HG03175 (cell line): ENCODE measurements at regions not wholly inside any gene's neighbourhood (a gene's known extent, or its start where the extent isn't known, plus 50 kb on each side); places are given as distances from the start of the nearest gene placed in this dataset.
"Not testable (repeated sequence)": the region's sequence is repeated elsewhere in the genome, so short reads cannot be mapped to it uniquely, and the experiment has no call there.

ENCODE experiments used
- ATAC-seq: cut with Tn5 transposase; IDR thresholded peaks from one replicate; pipeline ENCODE4 v1.9.1; 2021; ENCODE audit warnings: mild to moderate bottlenecking, moderate library complexity; ENCODE audit not compliant: unreplicated experiment

DNA sequence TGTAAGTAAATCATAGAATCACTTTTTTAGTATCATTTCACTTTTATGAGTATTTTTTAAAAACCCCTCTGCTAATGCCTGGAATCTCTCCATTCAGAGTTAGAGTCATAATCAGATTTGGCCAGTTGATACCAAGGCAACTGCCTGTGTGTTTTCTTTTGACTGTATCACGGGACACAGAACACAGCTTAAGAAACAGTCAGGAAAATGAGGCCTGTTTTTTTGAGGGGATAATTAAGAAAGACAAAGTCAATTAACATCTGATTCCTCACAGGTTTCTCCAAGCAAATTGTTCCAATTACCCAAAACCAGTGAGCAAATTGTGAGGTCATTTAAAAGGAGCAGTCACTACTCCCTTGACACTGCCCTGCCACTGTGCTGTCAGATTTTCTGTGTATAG, 944.5 kb upstream of the SOX9 start:
- ATAC-seq: no peak

DNA sequence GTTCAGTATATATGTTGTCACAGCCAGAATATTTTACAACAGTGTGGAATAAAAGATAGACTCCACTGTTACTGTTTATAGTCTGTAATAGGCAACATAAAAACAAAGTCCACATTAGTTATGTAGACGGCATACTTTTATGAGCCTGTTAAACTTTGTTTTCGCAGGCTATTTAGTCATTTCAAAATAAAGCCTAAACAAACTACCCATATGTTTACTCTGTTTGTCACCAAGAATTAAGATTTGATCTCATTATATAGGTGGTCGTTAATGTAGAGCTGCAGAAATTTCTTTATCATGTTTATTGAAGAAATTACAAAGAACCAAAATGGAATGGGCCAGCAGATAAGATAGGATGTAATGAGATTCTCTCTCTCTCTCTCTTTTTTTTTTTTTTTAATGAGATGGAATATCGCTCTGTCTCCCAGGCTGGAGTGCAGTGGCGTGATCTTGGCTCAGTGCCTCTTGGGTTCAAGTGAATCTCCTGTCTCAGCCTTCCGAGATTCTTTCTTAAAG, 943.8 kb upstream of the SOX9 start:
- no peak for ATAC-seq

DNA sequence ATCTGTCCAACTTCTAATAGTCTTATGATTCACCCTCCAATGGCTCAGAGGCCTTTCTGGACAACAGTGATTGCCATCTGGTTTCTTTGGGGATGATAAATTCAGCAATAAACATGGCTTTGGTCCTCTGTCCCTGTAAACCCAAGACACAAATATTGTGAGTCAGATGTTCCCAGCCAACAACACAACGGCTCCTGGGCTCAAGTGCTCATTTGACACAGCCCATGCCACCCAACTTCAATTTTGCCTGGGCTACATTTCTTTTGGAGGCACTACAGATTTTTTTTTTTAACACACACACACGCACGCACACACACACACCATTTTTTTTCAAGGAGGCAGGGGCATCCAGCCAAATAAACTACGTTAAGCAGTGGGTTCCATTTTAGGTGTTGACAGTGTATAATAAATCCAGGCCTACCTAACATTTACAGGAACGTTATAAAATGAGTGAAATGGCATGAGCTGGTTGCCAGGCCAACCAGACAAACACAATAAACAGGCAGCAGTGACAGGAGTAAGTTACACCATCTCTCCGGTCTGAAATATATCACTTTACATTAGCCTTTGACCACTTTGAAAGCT, 939.9 kb upstream of the SOX9 start:
- no peak for ATAC-seq

DNA sequence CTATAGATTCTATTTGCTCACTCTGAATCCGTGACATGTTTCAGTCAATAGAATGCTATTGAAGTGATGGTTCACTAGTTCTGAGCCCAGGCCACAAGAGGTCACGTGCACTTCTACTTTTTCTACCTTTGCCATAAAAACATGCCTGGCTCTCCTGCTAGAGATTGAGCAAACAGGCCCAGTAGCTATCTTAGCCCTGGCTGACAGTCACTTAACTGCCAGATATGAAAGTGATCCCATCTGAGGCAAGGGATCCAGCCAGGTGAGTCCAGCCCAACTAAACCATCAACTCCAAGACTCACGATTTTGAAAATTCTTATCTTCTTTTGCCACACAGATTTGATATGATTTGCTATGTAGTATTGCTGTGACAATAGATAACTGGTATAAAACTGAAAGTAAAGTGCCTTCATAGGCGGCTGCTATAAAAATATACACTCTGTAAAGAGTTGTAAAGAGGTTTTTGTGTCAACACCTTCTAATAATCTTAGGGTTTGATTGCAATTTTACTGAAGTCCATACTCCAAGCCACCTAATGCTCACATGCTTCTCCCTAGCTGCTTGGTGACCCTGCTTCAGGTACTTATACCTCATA, 937.7 kb upstream of the SOX9 start:
- no peak for ATAC-seq

DNA sequence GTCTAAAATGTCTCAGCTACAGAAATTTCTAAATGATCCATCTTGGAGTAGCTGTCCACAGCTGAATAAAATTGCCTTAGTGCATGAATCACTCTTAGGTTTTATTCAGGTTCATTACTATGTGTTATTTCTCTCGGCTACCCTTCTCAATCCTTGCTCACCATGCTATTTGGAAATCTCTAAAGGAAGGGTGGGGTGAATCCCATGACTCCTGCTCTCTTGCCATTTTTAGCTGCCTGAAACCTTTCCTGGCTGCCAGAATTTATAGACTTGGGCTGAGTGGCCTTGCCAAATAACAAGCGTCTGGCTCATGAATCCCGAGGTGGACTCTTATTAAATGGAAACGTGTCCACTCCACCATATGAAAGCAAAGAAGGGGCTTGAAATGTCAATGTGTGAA, 936.1 kb upstream of the SOX9 start:
- ATAC-seq: no peak

DNA sequence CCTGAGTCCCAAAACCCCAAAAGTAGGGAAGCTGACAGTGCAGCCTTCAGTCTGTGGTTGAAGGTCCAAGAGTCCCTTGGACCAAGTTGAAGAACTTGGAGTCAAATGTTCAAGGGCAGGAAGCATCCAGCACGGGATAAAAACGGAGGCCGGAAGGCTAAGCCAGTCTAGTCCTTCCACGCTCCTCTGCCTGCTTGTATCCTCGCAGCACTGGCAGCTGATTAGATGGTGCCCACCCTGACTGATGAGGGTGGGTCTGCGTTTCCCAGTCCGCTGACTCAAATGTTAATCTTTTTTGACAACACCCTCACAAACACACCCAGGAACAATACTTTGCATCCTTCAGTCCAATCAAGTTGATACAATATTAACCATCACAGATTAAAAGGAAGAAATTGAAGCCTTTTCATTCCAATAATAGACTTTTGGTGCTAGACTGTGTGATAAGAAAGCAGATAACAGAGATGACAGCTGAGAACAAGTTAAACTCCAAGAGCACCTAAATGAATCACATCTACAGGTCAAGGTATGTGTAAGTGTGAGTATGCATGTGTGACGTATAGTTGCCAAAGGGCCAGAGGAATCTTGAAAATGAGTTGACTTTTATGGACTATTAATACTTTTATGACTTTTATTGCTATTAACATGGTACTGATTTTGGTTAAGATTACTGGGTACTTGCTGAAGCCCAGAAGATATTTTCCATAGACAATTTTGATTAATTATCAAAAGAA, 933.5 kb upstream of the SOX9 start:
- no peak for ATAC-seq

DNA sequence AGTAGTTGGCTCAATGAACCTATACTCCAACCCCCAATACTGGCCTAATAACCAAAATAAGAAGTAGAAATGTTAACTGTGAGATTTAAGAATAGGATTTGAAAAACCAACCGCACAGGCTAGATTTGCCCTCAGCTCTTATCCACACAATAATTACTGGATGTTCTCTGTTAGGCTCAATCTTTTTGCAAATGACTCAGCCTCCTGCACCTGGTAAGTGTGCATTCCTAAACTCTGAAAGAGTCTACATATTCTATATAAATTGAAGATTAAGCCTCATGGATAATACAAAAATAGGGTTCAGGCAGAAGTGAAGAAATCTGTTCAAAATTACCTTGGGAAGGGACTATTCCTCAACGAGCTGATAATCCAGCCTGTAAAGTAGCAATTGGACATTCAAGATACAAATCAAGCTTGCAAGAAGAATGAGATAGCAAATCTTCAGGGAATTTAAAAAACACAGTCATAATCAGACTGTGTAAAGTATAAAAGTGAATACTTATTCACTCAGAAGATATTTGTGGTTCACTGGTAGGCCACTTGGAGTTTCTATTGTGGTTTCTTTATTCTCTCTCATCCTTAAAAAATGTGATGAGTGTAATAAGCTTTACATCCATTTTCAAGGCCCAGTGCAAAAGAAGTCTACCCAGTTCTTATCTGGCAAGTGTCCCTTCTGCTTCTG, 931.9 kb upstream of the SOX9 start:
- no peak for ATAC-seq

DNA sequence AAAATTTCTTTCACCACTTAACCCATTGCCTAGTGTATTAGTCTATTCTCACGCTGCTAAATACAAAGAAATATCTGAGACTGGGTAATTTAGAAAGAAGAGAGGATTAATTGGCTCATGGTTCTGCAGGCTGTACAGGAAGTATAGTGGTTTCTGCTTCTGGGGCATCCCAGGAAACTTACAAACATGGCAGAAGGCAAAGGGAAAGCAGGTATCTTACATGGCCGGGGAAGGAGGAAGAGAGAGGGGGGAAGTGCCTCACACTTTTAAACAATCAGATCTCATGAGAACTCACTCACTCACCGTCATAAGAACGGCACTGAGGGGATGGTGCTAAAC, 931.4 kb upstream of the SOX9 start:
- ATAC-seq: no peak

DNA sequence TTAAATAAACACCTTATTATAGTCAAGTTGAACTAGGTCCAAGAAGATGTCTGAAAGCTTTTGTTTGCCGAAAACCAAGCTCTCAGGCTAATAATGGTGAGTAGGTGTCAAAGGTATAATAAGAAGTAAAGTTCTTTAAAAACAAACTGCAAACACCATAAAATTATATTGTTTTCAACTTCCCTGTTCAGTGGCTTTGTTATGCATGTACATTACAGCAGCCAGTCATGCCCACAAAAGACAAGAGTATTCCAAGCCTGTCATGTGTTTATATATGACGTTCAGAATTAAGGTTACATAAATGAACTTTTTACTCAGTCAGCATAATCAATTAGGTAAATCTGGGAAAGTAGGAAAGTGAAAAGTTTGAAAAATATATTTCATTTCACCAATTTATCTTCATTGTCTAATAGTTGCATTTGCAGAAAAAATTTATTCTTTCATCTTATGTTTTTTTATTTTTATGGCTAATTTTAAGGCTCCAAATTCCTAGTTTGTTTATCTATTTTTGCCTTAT, 928.7 kb upstream of the SOX9 start:
- ATAC-seq: no peak

DNA sequence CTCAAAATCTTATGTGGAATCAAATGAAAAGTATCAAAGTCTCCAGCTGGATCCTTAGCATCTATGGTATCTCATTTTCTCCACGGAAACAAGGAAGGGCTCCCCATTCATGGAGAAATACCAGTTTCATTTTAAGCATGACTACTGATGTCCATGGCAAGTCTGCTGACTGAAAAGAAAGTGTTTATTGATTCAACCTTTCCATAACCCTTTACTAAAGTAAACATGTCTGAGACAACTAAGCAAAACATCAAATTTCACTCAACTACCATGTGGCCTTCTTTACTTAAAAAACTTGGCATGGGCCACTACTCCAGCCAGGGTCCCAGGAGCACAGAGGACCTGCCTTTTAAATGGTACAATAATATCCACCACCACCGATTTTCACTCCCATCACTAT, 928.0 kb upstream of the SOX9 start:
- ATAC-seq: no peak

DNA sequence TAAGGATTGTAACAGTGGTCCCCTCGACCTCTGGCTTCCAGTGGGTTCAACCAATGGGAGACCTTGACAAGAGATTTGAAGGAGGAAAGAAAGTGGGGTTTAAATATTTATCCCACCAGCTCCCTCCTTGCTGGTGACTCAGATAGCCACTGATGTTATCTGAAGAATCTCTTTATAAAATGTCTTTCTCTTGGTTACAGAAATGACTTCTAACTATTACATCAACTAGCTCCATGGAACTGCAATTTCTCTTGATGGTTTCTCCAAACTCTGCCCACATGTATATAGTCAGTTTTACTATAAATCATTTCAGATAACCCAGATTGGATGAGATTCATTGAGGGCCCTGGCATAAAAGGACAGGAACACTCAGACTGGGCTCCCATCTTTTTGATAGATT, 920.2 kb upstream of the SOX9 start:
- no peak for ATAC-seq

DNA sequence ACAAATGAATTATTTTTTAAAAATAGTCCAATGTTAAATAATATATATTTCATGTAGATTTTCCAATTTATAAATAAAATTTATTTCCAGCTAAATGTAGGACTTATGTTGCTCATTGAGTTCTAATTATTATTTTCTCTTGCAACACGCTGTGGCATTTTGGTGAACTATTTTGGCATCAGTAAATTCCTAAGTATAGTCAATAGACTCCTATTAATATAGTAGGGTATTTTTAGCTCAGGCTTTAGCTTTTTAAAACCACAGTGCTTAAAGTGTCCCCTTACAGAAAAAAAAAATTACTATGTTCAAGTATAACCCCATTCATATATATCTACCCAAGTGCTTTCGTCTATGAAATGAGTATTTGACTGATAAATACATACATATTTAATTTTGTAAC, 919.2 kb upstream of the SOX9 start:
- no peak for ATAC-seq

DNA sequence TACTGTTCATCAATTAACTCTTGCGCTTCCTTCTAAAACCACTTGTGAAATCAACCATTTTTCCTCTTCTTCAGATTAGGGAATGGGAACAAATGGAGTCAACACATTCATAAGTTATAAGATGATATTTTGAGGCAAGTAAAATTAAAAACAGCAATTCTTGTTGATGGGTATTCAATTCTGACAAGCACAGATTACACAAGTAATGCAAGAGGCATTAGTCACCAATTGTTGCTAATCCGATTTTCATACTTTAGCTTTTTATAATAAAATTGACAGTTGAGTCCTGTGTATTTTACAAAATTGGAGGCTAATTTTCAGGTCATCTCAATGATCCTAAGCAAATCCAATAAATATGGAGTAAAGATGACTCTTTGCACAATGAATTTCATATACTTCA, 918.4 kb upstream of the SOX9 start:
- ATAC-seq: no peak

DNA sequence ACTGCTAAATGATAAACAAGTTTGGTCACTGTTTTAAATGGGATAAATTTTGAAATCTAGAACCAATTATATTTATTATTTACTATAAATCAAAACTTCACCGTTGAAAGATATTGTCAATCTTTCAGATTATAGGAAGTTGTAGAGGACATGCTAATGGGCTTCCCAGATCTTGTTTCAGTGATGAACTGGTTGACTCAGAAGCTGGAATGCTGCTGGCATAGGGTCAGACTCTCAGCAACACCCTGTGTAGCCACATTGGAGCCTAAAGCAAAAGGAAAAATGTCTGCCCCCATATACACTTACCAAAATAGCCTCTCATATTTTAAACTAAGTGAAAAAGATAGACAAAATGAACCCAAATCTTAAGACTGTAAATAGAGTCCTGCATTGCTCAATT, 916.9 kb upstream of the SOX9 start:
- no peak for ATAC-seq

DNA sequence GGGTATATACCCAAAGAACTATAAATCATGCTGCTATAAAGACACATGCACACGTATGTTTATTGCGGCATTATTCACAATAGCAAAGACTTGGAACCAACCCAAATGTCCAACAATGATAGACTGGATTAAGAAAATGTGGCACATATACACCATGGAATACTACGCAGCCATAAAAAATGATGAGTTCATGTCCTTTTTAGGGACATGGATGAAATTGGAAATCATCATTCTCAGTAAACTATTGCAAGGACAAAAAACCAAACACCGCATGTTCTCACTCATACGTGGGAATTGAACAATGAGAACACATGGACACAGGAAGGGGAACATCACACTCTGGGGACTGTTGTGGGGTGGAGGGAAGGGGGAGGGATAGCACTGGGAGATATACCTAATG, 914.9 kb upstream of the SOX9 start:
- ATAC-seq: not testable (repeated sequence)

DNA sequence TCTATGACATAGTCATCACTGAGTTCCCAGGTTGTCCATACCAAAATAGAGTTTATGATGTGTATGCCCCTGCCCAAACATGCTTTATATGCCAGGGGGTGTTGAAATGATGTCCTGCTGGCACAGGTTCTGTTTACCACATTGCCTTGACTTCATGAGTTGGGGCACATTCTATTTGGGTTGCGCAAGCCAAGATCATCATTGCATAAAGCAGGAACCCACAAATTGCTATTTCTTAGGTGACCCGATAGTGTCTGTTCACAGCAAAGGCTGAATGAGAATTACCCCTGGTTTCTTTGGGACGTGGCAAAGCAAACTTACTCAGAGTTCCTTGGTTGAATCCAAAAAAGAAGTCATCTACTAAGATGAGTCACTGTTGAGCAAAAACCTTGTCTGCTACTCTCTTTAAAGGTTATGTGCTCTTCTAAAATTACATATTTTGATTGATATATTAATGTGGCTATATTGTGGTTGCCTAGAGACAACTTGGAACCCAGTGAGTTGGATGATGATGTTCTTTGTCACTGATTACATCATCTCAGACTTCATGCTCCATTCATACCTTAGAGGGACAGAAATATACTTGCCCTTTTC, 912.6 kb upstream of the SOX9 start:
- no peak for ATAC-seq

DNA sequence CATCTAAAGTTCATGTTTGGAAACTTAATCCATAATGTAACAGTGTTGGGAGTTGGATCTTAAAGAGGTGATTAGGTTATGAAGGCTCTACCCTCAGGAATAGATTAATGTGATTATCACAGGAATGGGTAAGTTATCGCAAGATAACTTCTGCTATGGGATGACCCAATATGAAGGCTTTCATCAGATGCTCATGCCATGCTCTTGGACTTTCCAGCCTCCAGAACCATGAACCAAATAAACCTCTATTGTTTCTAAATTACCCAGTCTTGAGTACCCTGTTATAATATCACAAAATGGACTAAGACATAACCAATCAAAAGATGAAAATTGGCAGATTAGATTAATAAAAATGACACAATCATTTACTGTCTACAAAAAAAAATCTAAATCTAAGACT, 906.9 kb upstream of the SOX9 start:
- ATAC-seq: no peak

DNA sequence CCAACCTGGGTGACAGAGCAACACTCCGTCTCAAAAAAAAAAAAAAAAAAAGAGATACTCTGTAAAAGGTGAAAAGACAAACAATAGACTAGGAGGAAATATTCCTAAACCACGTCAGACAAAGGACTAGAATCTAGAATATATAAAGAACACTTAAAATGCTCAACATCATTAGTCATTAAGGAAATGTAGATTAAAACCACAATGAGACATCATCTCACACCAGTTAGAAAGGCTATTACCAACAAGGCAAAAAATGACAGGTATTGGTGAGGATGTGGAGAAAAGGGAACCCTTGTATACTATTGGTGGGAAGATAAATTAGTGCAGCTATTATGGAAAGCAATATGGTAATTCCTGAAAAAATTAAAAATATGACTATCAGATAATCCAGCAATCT, 903.1 kb upstream of the SOX9 start:
- no peak for ATAC-seq

DNA sequence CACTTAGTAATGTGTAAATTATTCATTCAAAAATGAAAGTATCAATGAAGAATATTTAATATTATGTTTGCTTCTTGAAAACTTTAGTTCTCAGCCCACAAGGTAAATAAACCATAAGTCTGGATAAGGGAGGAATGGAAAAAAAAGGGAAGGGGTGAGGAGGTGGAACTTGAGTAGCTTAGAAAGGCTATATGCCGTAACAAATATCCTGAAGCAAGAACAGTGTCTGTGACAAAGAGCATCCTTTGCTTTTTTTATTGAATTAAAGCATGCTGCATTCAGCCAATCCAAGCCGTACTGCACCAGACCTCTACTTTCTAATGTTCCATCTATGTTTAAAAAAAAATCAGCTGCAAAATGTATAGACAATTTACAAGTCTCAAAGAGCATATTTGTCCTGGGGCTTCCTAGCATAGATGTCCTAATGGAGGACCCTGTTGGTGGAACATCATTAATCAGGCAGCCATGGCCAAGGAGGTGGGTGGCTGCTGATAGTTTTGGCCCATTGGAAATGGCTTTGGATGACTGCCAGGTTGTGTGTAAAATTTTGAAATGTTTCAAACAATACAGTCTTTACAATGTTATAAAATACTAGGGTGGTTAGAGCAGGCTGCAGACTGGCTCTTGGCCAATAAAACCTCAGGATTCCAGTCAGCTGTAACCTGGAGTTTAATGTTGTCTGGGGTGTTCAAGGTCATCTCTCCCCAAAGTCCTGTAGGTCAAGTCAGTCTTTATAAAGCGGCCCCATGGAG, 895.8 kb upstream of the SOX9 start:
- no peak for ATAC-seq

DNA sequence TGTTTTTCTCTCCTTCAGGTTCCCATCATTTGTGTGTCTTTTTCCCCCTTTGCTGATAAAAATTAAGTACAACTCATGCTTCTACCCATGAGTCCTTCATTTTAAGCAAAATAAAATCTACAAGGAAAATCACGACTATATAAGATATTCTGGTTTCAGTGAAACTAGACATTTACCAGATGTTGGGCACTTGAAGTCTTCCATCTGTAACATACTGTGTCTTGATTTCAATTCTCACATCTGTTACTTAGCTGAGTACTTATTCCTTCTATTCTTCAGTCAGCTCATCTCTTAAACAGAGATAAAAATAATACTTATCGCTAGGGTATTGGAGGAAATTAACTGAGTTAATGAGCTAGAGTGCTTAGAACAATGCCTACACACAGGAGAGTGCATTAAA, 893.0 kb upstream of the SOX9 start:
- ATAC-seq: no peak

DNA sequence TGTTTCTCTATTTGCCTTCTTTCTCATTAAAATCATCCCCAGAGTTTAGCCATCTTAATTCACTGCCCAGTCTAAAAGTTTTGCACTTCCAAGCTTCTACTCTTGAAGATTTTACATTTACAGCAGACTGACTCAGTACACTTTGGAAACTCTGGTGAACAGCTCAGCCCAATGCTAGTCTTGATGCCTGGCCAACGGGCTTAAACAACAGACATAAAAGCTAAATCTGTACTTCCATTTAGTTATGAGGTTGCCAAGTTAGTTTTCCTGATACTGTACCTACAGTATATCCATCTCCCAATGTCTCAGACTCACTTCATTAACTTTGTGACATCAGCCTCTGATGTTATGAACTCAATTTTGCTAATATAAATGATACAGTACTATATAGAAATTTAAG, 891.8 kb upstream of the SOX9 start:
- no peak for ATAC-seq
